KMS-11 (cell line): ENCODE measurements at regions not wholly inside any gene's neighbourhood (a gene's known extent, or its start where the extent isn't known, plus 50 kb on each side); places are given as distances from the start of the nearest gene placed in this dataset.

Experiments used
- H2AFZ ChIP-seq: fragments of 200-600 bp; sonication (generic); 2 replicates; pipeline ENCODE4 v1.6.1; 2016; ENCODE audit warnings: antibody characterized with exemption, mixed run types, low read depth
- H3K27ac ChIP-seq: fragments of 200-600 bp; sonication (generic); 2 replicates; pipeline ENCODE4 v1.6.1; 2016; ENCODE audit warnings: mild to moderate bottlenecking, mixed run types
- H3K27me3 ChIP-seq: fragments of 200-600 bp; sonication (generic); 2 replicates; pipeline ENCODE4 v1.6.1; 2017; ENCODE audit warnings: mild to moderate bottlenecking, low read depth, mixed run types, moderate library complexity; ENCODE audit not compliant: insufficient read depth
- H3K36me3 ChIP-seq: fragments of 200-600 bp; sonication (generic); 2 replicates; pipeline ENCODE4 v1.6.1; 2017; ENCODE audit warnings: mild to moderate bottlenecking, mixed run types; ENCODE audit not compliant: insufficient read depth
- H3K4me1 ChIP-seq: fragments of 200-600 bp; sonication (generic); 2 replicates; pipeline ENCODE4 v1.6.1; 2016; ENCODE audit warnings: mild to moderate bottlenecking, low read depth, mixed run types; ENCODE audit not compliant: poor library complexity, severe bottlenecking
- H3K4me2 ChIP-seq: fragments of 200-600 bp; sonication (generic); 2 replicates; pipeline ENCODE4 v1.7.0; 2016; ENCODE audit warnings: mild to moderate bottlenecking, mixed run types
- H3K4me3 ChIP-seq: fragments of 200-600 bp; sonication (generic); IDR thresholded peaks from 2 replicates; pipeline ENCODE4 v1.6.1; 2017; ENCODE audit warnings: low read depth, low read length, mixed read lengths; ENCODE audit not compliant: insufficient read depth
- H3K79me2 ChIP-seq: fragments of 200-600 bp; sonication (generic); 2 replicates; pipeline ENCODE4 v1.6.1; 2016; ENCODE audit warnings: low read depth, mixed run types; ENCODE audit not compliant: insufficient read depth
- H3K9ac ChIP-seq: fragments of 200-600 bp; sonication (generic); 2 replicates; pipeline ENCODE4 v1.6.1; 2016; ENCODE audit warnings: mild to moderate bottlenecking, mixed run types
- H4K20me1 ChIP-seq: fragments of 200-600 bp; sonication (generic); 2 replicates; pipeline ENCODE4 v1.6.1; 2016; ENCODE audit warnings: mild to moderate bottlenecking, mixed run types; ENCODE audit not compliant: insufficient read depth
- TF ChIP-seq, protein P1 (sequence below): fragments of 200-600 bp; sonication (generic); conservative IDR thresholded peaks from 2 replicates; pipeline ENCODE4 v1.6.1; 2017; ENCODE audit warnings: low read depth, mild to moderate bottlenecking, antibody characterized with exemption, low read length, moderate library complexity, mixed read lengths

DNA sequence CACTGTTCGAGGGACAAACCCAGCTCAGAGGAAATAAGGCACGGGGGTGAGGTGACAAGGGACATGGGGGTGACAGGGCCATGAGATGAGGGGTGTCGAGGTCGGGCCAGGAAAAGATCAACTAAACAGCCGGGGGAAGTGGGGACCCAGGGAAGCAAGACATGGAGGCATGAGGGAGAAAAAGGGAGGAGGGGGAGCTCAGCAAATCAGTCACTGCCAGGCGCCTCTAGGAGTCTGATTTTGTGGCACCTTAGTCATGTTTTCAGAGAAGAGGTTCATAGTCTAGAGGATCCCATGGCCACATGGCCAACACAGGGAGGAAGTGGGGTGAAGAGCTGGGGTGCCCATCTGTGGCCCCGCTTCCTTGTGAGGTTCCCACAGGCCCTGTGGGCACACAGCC lies 814.5 kb downstream of the KCNJ18 start:
- Histone ChIP-seq H3K27ac (no peak overlapping the region), H3K4me1 (no peaks in the 10 kb centered on the region), H3K36me3 (no peaks in the 10 kb centered on the region), H3K9ac (no peak overlapping the region), H4K20me1 (no peaks in the 10 kb centered on the region), H3K79me2 (no peaks in the 10 kb centered on the region), H3K27me3 (no peaks in the 10 kb centered on the region), H3K4me2 (no peak overlapping the region), H2AFZ (no peak overlapping the region), H3K4me3 (no peak overlapping the region)
- TF ChIP-seq, protein P1, sequence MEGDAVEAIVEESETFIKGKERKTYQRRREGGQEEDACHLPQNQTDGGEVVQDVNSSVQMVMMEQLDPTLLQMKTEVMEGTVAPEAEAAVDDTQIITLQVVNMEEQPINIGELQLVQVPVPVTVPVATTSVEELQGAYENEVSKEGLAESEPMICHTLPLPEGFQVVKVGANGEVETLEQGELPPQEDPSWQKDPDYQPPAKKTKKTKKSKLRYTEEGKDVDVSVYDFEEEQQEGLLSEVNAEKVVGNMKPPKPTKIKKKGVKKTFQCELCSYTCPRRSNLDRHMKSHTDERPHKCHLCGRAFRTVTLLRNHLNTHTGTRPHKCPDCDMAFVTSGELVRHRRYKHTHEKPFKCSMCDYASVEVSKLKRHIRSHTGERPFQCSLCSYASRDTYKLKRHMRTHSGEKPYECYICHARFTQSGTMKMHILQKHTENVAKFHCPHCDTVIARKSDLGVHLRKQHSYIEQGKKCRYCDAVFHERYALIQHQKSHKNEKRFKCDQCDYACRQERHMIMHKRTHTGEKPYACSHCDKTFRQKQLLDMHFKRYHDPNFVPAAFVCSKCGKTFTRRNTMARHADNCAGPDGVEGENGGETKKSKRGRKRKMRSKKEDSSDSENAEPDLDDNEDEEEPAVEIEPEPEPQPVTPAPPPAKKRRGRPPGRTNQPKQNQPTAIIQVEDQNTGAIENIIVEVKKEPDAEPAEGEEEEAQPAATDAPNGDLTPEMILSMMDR: no peak

- Histone ChIP-seq H3K4me1 (no peaks in the 10 kb centered on the region), H3K36me3 (no peaks in the 10 kb centered on the region), H2AFZ (no peak overlapping the region), H3K4me3 (no peak overlapping the region), H3K4me2 (no peak overlapping the region), H3K27me3 (no peaks in the 10 kb centered on the region), H3K79me2 (no peaks in the 10 kb centered on the region), H3K9ac (no peak overlapping the region), H3K27ac (no peak overlapping the region), H4K20me1 (no peaks in the 10 kb centered on the region)
- TF ChIP-seq, protein P1: no peak
These were observed 815.5 kb downstream of the KCNJ18 start for GRCh38 chr17:22507823-22508222.

DNA sequence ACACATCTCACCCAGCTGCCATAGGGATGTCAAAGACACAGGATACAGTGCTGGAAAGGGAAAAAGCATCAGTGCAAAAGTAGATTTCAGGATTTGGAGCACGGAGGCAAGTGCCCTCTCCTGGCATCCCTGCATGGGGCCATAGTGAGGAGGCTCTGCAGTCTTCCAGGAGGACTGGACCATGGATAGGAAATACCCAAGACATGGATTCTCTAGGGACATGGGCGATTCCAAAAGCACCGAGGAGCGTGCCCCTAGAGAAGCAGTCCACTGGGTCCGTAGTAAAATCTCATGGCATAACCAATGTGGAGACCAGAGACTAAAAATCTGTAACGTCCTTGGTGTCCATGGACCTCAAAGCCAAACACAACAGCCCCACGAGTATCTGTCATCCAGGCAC lies 818.2 kb downstream of the KCNJ18 start:
- Histone ChIP-seq H3K36me3 (no peaks in the 10 kb centered on the region), H3K27me3 (no peaks in the 10 kb centered on the region), H2AFZ (no peak overlapping the region), H3K79me2 (no peaks in the 10 kb centered on the region), H3K4me1 (no peaks in the 10 kb centered on the region), H4K20me1 (no peaks in the 10 kb centered on the region), H3K27ac (no peak overlapping the region), H3K4me3 (no peak overlapping the region), H3K9ac (no peak overlapping the region), H3K4me2 (no peak overlapping the region)
- TF ChIP-seq, protein P1: no peak

- Histone ChIP-seq H3K27me3 (no peaks in the 10 kb centered on the region), H3K79me2 (no peaks in the 10 kb centered on the region), H3K4me3 (no peak overlapping the region), H2AFZ (no peak overlapping the region), H3K36me3 (no peaks in the 10 kb centered on the region), H3K4me1 (no peaks in the 10 kb centered on the region), H4K20me1 (no peaks in the 10 kb centered on the region), H3K27ac (no peak overlapping the region), H3K9ac (no peak overlapping the region), H3K4me2 (no peak overlapping the region)
- TF ChIP-seq, protein P1: no peak
These were observed 819.1 kb downstream of the KCNJ18 start for GRCh38 chr17:22511431-22511830.
